ENCODE measurements at regions not wholly inside any gene's neighbourhood (a gene's known extent, or its start where the extent isn't known, plus 50 kb on each side); places are given as distances from the start of the nearest gene placed in this dataset.

- no peak for DNase-seq (ENCODE audit: low read depth in 1 of 2, low spot score in 1 of 2)
Observed at GRCh38 chr11:45000918-45001317, 50.2 kb upstream of the TP53I11 start.

GRCh38 chr11:45001466-45002165 lies 50.9 kb upstream of the TP53I11 start:
- Histone ChIP-seq H3K27me3 (ENCODE audit: insufficient read depth, poor library complexity, severe bottlenecking) (peaks cover 8% of the 10 kb centered on the region), H3K27ac (replicated peaks) (no peak overlapping the region), H3K4me3 (replicated peaks; ENCODE audit: insufficient read depth, low read length) (no peak overlapping the region)
- TF ChIP-seq REST (IDR thresholded peaks at IDR 0.05; ENCODE audit: insufficient replicate concordance, low read depth), result no peak
- TF ChIP-seq POLR2AphosphoS5 (IDR thresholded peaks at IDR 0.05; ENCODE audit: low read depth), result no peak
- no peak for DNase-seq (ENCODE audit: low read depth in 1 of 2, low spot score in 1 of 2)

More at GRCh38 chr11:45000918-45001317, 50.2 kb upstream of the TP53I11 start:
- Histone ChIP-seq H3K4me3 (replicated peaks; ENCODE audit: insufficient read depth, low read length) (no peak overlapping the region), H3K27ac (replicated peaks) (no peak overlapping the region), H3K27me3 (ENCODE audit: insufficient read depth, poor library complexity, severe bottlenecking) (peaks cover 6% of the 10 kb centered on the region)
- TF ChIP-seq GABPA (IDR thresholded peaks at IDR 0.05; ENCODE audit: low read depth) (no peak), CTCF (IDR thresholded peaks at IDR 0.05; ENCODE audit: insufficient read depth, low read length) (no peak), SPI1 (IDR thresholded peaks at IDR 0.05; ENCODE audit: borderline replicate concordance, low read depth) (no peak), REST (IDR thresholded peaks at IDR 0.05; ENCODE audit: insufficient replicate concordance, low read depth) (no peak), POLR2AphosphoS5 (IDR thresholded peaks at IDR 0.05; ENCODE audit: low read depth) (no peak)

- Histone ChIP-seq H3K27me3 (ENCODE audit: insufficient read depth, poor library complexity, severe bottlenecking) (peaks cover 9% of the 10 kb centered on the region), H3K4me3 (replicated peaks; ENCODE audit: insufficient read depth, low read length) (no peak overlapping the region), H3K27ac (replicated peaks) (no peak overlapping the region)
- TF ChIP-seq GABPA (IDR thresholded peaks at IDR 0.05; ENCODE audit: low read depth) (no peak), CTCF (IDR thresholded peaks at IDR 0.05; ENCODE audit: insufficient read depth, low read length) (no peak), POLR2AphosphoS5 (IDR thresholded peaks at IDR 0.05; ENCODE audit: low read depth) (no peak), REST (IDR thresholded peaks at IDR 0.05; ENCODE audit: insufficient replicate concordance, low read depth) (no peak), SPI1 (IDR thresholded peaks at IDR 0.05; ENCODE audit: borderline replicate concordance, low read depth) (no peak)
- DNase-seq (ENCODE audit: low read depth in 1 of 2, low spot score in 1 of 2), result no peak
Observed at GRCh38 chr11:45005106-45005505, 54.4 kb upstream of the TP53I11 start.

Data from HL-60 (cell line).